A673 (cell line): ENCODE measurements at regions not wholly inside any gene's neighbourhood (a gene's known extent, or its start where the extent isn't known, plus 50 kb on each side); places are given as distances from the start of the nearest gene placed in this dataset.

ENCODE experiments used
- CTCF ChIP-seq: fragments of 300-800, 200-600 bp; sonication (generic); conservative IDR thresholded peaks from 2 replicates; pipeline ENCODE4 v1.5.1; 2017; ENCODE audit warnings: low read depth, mild to moderate bottlenecking, antibody characterized with exemption, low read length, moderate library complexity, mixed read lengths
- EZH2 ChIP-seq: fragments of 200-600 bp; sonication (generic); IDR thresholded peaks from 2 replicates; pipeline ENCODE4 v1.6.1; 2017; ENCODE audit warnings: borderline replicate concordance, low read depth, mild to moderate bottlenecking, mixed read lengths, antibody characterized with exemption, low read length; ENCODE audit not compliant: poor library complexity, severe bottlenecking

DNA sequence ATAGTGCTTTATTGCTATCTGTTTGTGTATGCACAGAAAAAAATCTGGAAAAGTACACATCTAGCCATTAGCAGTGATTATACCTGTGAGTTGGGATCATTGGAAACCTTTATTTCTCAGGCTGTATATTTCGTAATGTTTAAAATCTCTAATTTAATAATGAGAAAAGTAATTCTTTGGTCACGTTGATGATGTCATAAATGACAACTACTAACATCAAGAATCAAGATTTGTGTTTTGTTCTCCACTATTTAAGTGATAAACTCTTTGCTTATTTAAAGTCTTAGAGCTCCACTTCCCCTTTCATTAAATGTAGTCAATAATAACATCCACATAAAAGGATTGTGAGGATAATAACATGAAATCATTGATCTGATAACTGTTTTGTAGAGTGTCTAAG lies 126.2 kb downstream of the TMA16 start:
- TF ChIP-seq CTCF (no peak), EZH2 (no peak)
